ENCODE measurements at regions not wholly inside any gene's neighbourhood (a gene's known extent, or its start where the extent isn't known, plus 50 kb on each side); places are given as distances from the start of the nearest gene placed in this dataset.

DNA sequence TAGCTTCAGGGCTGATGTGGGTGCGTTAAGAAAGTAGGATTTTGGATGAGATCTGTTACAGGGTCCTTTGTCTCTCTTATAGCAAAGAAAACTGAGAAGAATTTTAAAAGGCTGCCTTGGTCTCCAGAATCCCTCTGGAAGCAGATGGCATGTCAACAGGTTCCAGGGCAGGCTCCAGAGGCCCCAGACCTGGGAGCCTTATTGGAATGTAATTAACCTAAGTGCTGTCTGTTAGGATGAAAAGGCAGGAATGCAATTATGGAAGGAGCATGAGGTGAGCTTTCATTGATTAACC is 97.2 kb upstream of the PKDCC start:
- no peak for TF ChIP-seq CTCF (IDR thresholded peaks at IDR 0.05; ENCODE audit: borderline replicate concordance, control extremely low read depth, extremely low read depth, insufficient read depth, missing control alignments)
- in situ Hi-C loops (cut with MboI; ENCODE audit: low sequenced_read_pairs, unreplicated experiment), result no loop called here

DNA sequence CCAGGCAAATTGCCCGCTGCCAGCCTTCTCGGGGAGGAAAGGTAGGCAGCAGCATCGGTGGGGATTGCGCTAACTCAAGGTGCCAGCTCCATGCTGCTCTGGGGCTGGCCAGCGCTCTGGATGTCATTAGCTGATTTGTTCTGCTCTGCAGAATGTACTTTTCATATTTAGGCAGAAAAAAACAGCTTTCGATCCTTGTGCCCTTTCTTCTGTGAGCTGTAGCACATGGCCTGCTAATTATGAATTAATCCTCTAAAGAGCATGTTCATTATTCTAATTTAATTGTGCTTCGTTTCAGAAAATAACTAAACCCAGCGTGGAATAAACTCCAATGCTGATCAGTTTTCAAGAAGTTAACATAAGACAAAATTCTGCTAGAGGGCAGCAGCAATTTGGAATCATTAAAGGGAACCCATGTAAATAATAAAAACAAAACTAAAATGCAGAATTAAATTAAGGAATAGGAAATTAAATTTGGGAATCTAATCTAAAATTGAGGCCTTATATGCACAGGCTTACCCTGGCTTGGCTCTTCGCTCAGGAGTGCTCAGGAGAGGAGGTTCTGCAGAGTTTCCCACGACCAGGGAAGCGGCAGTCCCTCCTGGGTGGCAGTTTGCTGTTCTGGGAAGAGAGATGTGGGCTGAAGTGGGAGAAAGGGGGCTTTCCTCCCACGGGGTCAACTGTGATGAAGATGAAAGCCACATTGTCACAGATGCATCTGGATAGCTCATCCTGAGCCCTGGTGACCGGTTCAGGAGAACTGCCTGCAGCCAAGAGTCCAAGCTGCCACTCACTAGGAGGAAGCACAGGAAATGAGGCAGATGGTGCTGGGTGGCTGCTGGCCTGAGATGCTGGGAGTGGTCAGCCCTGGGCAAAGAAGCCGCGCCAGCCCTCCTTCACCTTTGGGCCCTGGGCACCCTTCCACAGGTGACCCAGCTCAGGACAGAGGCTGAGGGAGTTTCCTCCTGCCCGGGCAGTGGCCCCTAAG is 93.2 kb upstream of the PKDCC start:
- no peak for DNase-seq (ENCODE audit: low spot score)
- in situ Hi-C loops (cut with MboI; ENCODE audit: low sequenced_read_pairs, unreplicated experiment), result no loop called here
- no peak for TF ChIP-seq CTCF (IDR thresholded peaks at IDR 0.05; ENCODE audit: borderline replicate concordance, control extremely low read depth, extremely low read depth, insufficient read depth, missing control alignments)

More for the DNA sequence above, 97.2 kb upstream of the PKDCC start:
- DNase-seq (ENCODE audit: low spot score), result no peak

GRCh38 chr2:41955316-41956043 is 92.3 kb upstream of the PKDCC start:
- DNase-seq (ENCODE audit: low spot score), result no peak
- no peak for TF ChIP-seq CTCF (IDR thresholded peaks at IDR 0.05; ENCODE audit: borderline replicate concordance, control extremely low read depth, extremely low read depth, insufficient read depth, missing control alignments)
- in situ Hi-C loops (cut with MboI; ENCODE audit: low sequenced_read_pairs, unreplicated experiment), result no loop called here

DNA sequence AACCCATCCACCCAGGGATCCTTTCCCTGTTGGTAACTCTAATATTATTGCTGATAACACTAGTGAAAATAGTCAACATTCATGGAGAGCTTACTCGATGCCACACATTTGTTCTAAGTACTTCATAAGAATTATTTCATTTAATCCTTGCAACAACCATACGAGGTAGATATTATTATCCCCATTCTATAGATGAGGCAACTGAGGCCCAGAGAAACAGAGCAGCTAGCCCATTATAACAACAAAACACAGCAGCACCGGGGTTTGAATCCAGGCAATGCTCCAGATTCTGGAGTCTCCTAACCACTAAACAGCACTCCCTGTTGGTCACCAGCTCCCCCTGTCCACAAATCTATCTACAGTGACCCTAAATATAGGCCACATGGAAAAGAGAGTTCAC is 90.4 kb upstream of the PKDCC start:
- DNase-seq (ENCODE audit: low spot score), result no peak
- no peak for TF ChIP-seq CTCF (IDR thresholded peaks at IDR 0.05; ENCODE audit: borderline replicate concordance, control extremely low read depth, extremely low read depth, insufficient read depth, missing control alignments)
- in situ Hi-C loops (cut with MboI; ENCODE audit: low sequenced_read_pairs, unreplicated experiment), result no loop called here

GRCh38 chr2:41958251-41958650 is 89.6 kb upstream of the PKDCC start:
- no peak for DNase-seq (ENCODE audit: low spot score)
- TF ChIP-seq CTCF (IDR thresholded peaks at IDR 0.05; ENCODE audit: borderline replicate concordance, control extremely low read depth, extremely low read depth, insufficient read depth, missing control alignments), result no peak
- in situ Hi-C loops (cut with MboI; ENCODE audit: low sequenced_read_pairs, unreplicated experiment), result no loop called here

- TF ChIP-seq CTCF (IDR thresholded peaks at IDR 0.05; ENCODE audit: borderline replicate concordance, control extremely low read depth, extremely low read depth, insufficient read depth, missing control alignments), result no peak
- no peak for DNase-seq (ENCODE audit: low spot score)
- in situ Hi-C loops (cut with MboI; ENCODE audit: low sequenced_read_pairs, unreplicated experiment), result no loop called here
Measured at GRCh38 chr2:41958775-41959174, 89.0 kb upstream of the PKDCC start.

Data from GM13976 (cell line).